Skeletal muscle tissue (tissue), 3 donors: ENCODE measurements at regions not wholly inside any gene's neighbourhood (a gene's known extent, or its start where the extent isn't known, plus 50 kb on each side); places are given as distances from the start of the nearest gene placed in this dataset.
"Not testable (repeated sequence)": the region's sequence is repeated elsewhere in the genome, so short reads cannot be mapped to it uniquely, and the experiment has no call there.

Experiments used
- H3K27ac ChIP-seq: one replicate; pipeline ENCODE4 v1.7.0; 2013; ENCODE audit warnings: mild to moderate bottlenecking, low read depth, low read length, inconsistent platforms
- H3K27me3 ChIP-seq, 3 donors: one replicate each; pipeline ENCODE4 v1.7.0; 2013; ENCODE audit warnings: low read length in 3 of 3; ENCODE audit not compliant: control insufficient read depth in 3 of 3, insufficient read depth in 3 of 3
- H3K36me3 ChIP-seq, 3 donors: one replicate each; pipeline ENCODE4 v1.7.0; 2013; ENCODE audit warnings: low read length in 3 of 3; ENCODE audit not compliant: control insufficient read depth in 3 of 3, insufficient read depth in 3 of 3
- H3K4me1 ChIP-seq, 3 donors: one replicate each; pipeline ENCODE4 v1.7.0; 2013; ENCODE audit warnings: low read length in 3 of 3, mild to moderate bottlenecking in 3 of 3; ENCODE audit not compliant: control insufficient read depth in 3 of 3, insufficient read depth in 3 of 3
- H3K4me3 ChIP-seq, 3 donors: one replicate each; pipeline ENCODE4 v1.7.0; 2013; ENCODE audit warnings: low read length in 3 of 3
- H3K9ac ChIP-seq, 3 donors: one replicate each; pipeline ENCODE4 v1.7.0; 2013; ENCODE audit warnings: low read length in 3 of 3, mild to moderate bottlenecking in 3 of 3, moderate library complexity in 2 of 3, low read depth in 1 of 3
- H3K9me3 ChIP-seq, 3 donors: one replicate each; pipeline ENCODE4 v1.7.0; 2013; ENCODE audit warnings: low read length in 3 of 3; ENCODE audit not compliant: control insufficient read depth in 3 of 3
- donor health status: Osteomylitis.

- H3K27me3 ChIP-seq, result no peaks in the 10 kb centered on the region
- H3K4me1 ChIP-seq, result peaks cover 6 to 14% (median 10%) of the 10 kb centered on the region in 3 donors
- no peaks in the 10 kb centered on the region for H3K9me3 ChIP-seq
- peak overlapping the region in 1 of 3 donors; percentile 35 for H3K9ac ChIP-seq
- no peak overlapping the region for H3K27ac ChIP-seq
- no peaks in the 10 kb centered on the region for H3K36me3 ChIP-seq
- no peak overlapping the region for H3K4me3 ChIP-seq
These were observed 138.1 kb downstream of the YIPF5 start for GRCh38 chr5:144032375-144032774.

- Histone ChIP-seq H3K27me3 (no peaks in the 10 kb centered on the region), H3K27ac (no peak overlapping the region), H3K4me3 (no peak overlapping the region), H3K9ac (no peak overlapping the region), H3K9me3 (no peaks in the 10 kb centered on the region), H3K4me1 (peaks cover 4 to 10% (median 10%) of the 10 kb centered on the region in 3 donors), H3K36me3 (no peaks in the 10 kb centered on the region)
These were observed 137.0 kb downstream of the YIPF5 start for GRCh38 chr5:144033486-144033885.

GRCh38 chr5:144035046-144035740, 135.3 kb downstream of the YIPF5 start:
- Histone ChIP-seq H3K9me3 (no peaks in the 10 kb centered on the region), H3K27me3 (no peaks in the 10 kb centered on the region), H3K9ac (no peak overlapping the region), H3K36me3 (no peaks in the 10 kb centered on the region), H3K27ac (no peak overlapping the region), H3K4me1 (peaks cover 4 to 10% (median 8%) of the 10 kb centered on the region in 3 donors), H3K4me3 (no peak overlapping the region)

GRCh38 chr5:144036476-144036875, 134.0 kb downstream of the YIPF5 start:
- Histone ChIP-seq H3K4me3 (no peak overlapping the region), H3K9ac (no peak overlapping the region), H3K4me1 (peaks cover 4 to 10% (median 8%) of the 10 kb centered on the region in 3 donors), H3K9me3 (no peaks in the 10 kb centered on the region), H3K27me3 (no peaks in the 10 kb centered on the region), H3K36me3 (no peaks in the 10 kb centered on the region), H3K27ac (no peak overlapping the region)

- no peak overlapping the region for H3K4me3 ChIP-seq
- H3K36me3 ChIP-seq, result no peaks in the 10 kb centered on the region
- H3K27ac ChIP-seq, result no peak overlapping the region
- H3K27me3 ChIP-seq, result no peaks in the 10 kb centered on the region
- H3K4me1 ChIP-seq, result no peaks in the 10 kb centered on the region
- no peak overlapping the region for H3K9ac ChIP-seq
- no peaks in the 10 kb centered on the region for H3K9me3 ChIP-seq
These were observed 129.7 kb downstream of the YIPF5 start for GRCh38 chr5:144040615-144041305.

GRCh38 chr5:144042156-144042555, 128.3 kb downstream of the YIPF5 start:
- Histone ChIP-seq H3K36me3 (no peaks in the 10 kb centered on the region), H3K4me3 (no peak overlapping the region), H3K27ac (no peak overlapping the region), H3K4me1 (no peaks in the 10 kb centered on the region), H3K9ac (no peak overlapping the region), H3K9me3 (no peaks in the 10 kb centered on the region), H3K27me3 (no peaks in the 10 kb centered on the region)

GRCh38 chr5:144048259-144048856, 122.1 kb downstream of the YIPF5 start:
- H3K4me1 ChIP-seq, result no peaks in the 10 kb centered on the region
- H3K36me3 ChIP-seq, result no peaks in the 10 kb centered on the region
- no peak overlapping the region for H3K27ac ChIP-seq
- no peaks in the 10 kb centered on the region for H3K9me3 ChIP-seq
- H3K27me3 ChIP-seq, result no peaks in the 10 kb centered on the region
- no peak overlapping the region for H3K4me3 ChIP-seq
- no peak overlapping the region for H3K9ac ChIP-seq

- not testable (repeated sequence) for H3K4me3 ChIP-seq, H3K27me3 ChIP-seq, H3K9ac ChIP-seq, H3K36me3 ChIP-seq, H3K9me3 ChIP-seq, H3K4me1 ChIP-seq, H3K27ac ChIP-seq
These were observed 115.1 kb downstream of the YIPF5 start for GRCh38 chr5:144055391-144055790.

GRCh38 chr5:144060091-144060490, 110.4 kb downstream of the YIPF5 start:
- H3K27ac ChIP-seq, H3K4me1 ChIP-seq, H3K9ac ChIP-seq, H3K36me3 ChIP-seq, H3K27me3 ChIP-seq, H3K9me3 ChIP-seq, H3K4me3 ChIP-seq: not testable (repeated sequence)

- Histone ChIP-seq H3K27ac (no peak overlapping the region), H3K9me3 (no peaks in the 10 kb centered on the region), H3K9ac (no peak overlapping the region), H3K4me1 (no peaks in the 10 kb centered on the region), H3K36me3 (no peaks in the 10 kb centered on the region), H3K27me3 (no peaks in the 10 kb centered on the region), H3K4me3 (no peak overlapping the region)
These were observed 109.9 kb downstream of the YIPF5 start for GRCh38 chr5:144060598-144060997.
